ENCODE measurements at regions not wholly inside any gene's neighbourhood (a gene's known extent, or its start where the extent isn't known, plus 50 kb on each side); places are given as distances from the start of the nearest gene placed in this dataset.

DNA sequence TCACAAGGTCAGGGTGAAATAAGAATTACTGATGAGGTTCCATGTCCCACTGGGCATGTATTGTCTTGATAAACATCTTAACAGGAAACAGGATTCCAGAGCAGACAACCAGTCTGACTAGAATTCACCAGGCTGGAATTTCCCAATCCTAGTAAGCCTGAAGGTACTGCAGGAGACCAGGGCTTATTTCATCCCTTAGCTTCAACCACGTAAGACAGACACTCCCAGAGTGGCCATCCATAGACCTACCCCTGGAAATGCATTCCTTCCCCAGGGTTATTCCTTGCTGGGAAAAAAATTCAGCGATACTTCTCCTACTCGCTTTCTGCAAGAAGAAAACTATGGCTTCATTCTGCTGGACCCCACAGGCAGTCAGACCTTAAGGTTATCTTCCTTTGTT, 785.4 kb downstream of the NR2F1-AS1 start:
- DNase-seq (ENCODE audit: low spot score): no peak

DNA sequence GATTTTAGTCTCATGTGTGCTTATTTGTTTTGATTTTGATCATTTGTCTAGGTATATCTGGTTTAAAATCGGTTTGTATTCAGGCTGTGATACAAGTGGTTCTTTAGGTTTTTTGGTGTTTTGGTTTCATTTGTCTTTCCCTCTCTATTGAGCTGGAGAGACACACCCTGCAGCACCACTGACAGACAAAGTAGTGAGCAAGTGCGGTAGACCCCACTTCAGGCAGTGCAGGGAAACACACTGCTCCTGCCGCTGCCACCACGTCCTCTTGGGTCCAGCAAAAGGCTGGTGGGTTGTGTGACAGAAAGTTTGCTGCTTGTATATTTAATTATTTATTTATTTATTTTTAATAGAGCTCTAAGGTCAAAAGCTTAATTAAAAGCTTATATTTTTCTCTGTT, 801.0 kb downstream of the NR2F1-AS1 start:
- no peak for DNase-seq (ENCODE audit: low spot score)

DNA sequence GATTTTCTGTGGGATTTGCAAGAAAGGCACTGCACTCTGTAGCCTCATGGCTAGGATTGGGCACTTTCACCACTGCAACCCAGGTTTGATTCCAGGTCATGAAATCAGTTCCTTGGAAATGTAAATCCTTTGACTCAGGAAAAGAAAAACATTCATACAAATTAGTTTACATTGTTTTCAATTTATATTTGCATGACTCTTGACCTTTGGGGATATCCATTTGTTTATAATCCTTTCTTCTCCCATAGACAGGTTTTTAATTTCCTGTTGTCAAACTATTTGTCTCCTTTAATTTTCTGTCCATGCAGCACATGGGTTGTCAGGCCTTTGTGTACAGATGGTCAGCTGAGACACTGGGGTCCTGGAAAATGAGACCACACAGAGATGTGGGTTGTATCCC, 801.5 kb downstream of the NR2F1-AS1 start:
- DNase-seq (ENCODE audit: low spot score): no peak

DNA sequence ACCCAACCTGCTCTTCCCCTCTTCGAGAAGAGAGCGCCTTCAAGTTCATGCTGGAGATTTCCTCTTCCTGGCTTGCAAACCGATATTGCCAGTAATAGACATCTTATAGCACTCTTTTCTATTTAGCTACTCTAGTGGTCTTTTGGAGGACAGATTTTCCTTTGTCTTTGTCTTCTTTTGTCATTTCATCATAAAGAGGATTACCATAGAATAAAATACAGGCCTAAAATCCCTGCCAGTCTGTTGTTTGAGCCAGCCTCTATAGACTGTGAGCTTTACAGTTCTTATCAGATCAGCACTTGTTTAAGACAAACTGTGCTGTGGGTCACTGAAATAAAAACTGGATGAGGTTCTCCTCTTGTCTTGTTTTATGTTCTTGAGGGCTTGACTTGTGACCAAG, 802.8 kb downstream of the NR2F1-AS1 start:
- no peak for DNase-seq (ENCODE audit: low spot score)

DNA sequence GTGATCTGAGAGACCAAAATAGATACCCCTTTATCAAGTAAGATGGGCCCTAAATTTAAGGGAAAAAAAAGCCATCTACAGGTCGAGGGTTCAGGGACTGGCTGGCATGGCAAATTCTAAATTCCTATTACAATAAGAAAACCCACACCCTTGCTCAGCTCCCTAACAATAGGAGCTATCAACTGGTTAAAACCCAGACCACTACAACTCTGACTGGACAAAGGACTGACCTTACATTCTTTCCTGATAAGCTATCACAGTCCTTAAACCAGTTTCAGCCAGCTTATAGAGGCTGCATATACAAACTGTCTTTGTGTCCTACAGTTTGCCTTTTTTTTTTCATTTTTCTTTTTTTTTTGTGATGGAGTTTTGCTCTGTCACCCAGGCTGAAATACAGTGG, 803.6 kb downstream of the NR2F1-AS1 start:
- DNase-seq (ENCODE audit: low spot score): no peak

DNA sequence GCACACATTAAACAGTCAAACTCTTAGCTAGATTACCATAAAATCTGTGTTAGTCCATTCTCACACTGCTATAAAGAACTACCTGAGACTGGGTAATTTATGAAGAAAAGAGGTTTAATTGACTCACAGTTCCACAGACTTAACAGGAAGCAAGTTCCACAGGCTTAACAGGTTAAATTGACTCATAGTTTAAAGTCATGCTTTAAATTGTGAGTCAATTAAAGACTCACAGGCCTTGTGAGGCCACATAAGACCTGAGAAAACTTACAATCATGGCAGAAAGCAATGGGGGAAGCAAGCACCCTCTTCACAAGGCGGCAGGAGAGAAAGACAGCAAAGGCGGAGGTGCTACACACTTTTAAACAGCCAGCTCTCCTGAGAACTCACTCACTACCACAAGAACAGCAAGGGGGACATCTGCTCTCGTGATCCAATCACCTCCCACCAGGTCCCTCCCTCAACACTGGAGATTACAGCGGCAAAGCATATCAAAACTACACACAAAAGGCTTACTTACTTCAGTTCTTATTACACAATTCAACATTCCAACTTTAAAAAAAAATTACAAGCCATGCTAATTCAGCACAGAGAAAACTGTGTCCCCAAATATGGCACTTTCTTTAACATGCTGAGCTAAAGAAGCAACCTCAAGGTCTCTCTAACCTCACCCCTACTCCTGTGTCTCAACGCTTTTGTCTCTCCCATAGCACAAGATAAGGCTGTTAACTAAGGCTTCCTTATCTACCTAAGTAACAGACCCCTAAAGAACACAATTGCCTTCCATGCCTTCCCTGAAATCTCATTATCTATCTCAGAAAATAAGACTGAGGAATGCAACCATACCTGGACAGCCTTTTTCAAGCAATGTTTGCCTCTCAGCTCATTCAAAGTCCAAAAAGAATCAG, 805.1 kb downstream of the NR2F1-AS1 start:
- DNase-seq (ENCODE audit: low spot score): peak; percentile 9

DNA sequence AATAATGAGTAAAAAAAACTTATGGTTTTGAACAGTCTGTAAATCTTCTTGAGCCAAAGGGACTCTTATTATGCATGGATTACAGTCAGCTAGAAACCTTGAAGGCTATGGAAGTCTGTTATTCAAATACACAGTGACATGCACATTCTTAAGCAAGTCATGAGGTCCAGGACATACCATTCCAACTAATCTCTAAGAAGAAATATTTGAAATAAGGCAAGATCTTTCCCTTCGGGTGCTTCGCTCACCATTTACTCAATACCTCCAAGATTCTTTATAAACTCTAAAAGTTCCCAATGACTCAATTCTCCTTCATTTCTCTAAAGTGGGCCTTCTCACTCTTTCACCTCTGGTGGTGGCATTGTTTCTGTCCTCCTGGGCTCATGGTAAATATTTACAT, 811.0 kb downstream of the NR2F1-AS1 start:
- DNase-seq (ENCODE audit: low spot score): no peak

DNA sequence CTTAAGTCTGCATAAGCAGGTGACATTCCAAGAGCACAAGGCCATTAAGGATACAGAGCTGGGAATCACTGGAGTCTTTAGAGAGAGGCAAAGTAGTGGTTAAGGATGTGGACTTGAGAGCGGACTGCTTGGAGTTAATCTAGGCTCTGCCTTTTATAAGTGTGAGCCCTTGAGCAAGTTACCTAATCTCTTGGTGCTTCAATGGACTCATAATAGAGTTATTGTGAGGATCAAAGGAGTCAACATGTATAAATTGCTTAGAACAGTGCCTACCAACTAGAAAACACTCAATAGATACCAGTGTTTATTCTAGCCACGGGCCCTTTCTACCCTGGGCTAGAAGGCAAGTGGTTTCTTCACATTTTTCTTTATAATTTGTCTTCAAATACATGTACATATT, 819.4 kb downstream of the NR2F1-AS1 start:
- no peak for DNase-seq (ENCODE audit: low spot score)

DNA sequence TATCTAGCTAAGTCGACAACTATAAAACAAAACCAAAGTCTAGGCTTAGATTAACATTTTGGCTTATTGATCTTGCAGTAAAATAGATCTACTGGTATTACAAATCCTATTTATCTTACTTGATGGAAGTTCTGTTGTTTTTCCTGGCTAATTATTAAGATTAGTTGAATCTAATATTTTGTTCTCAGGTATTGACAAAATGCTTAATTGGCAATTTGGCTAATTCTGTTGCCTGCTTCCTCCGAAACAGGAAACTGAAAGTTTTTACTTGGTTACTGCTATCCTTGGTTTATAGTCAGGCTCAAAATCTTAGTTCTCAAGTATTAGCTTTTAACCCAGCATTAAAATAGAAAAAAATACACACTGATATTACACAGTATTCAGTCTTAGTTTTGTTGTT, 820.5 kb downstream of the NR2F1-AS1 start:
- no peak for DNase-seq (ENCODE audit: low spot score)

DNA sequence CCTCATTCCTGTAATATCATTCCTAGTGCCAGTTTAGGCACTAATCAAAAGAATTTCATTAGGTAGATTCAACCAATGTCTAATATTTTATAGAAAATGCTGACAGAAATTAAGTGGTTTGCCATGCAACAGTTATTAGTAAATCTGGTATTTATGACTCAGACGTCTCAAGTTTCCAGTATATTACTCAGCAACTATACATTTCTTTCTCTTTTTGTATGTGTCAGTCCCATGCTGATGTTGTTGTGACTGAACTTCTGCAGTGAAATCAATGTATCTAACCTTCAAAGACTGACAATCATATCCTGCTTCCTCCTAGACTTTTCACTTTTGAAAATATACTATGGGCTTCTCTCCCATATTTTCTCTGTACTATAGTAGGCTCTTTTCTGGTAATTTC, 822.5 kb downstream of the NR2F1-AS1 start:
- peak; percentile 16 for DNase-seq (ENCODE audit: low spot score)

DNA sequence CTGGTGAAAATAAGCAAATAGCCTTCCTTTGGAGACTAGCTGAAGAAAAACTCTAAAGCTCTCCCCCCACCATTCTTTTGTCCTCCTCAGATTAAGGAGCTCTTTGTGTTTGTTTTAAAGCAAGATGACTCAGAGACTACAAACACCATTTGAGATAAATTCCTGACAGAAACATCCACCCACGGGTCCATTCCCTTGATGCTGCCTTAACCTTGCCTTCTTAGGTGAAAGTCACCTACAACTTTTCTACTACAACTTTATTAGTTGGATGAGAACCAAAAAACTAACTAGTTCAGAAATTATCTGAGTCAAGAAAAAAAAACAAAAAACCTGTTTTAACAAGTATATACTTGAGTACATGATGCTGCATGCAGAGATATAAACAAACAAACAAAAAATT, 831.1 kb downstream of the NR2F1-AS1 start:
- peak; percentile 41 for DNase-seq (ENCODE audit: low spot score)

DNA sequence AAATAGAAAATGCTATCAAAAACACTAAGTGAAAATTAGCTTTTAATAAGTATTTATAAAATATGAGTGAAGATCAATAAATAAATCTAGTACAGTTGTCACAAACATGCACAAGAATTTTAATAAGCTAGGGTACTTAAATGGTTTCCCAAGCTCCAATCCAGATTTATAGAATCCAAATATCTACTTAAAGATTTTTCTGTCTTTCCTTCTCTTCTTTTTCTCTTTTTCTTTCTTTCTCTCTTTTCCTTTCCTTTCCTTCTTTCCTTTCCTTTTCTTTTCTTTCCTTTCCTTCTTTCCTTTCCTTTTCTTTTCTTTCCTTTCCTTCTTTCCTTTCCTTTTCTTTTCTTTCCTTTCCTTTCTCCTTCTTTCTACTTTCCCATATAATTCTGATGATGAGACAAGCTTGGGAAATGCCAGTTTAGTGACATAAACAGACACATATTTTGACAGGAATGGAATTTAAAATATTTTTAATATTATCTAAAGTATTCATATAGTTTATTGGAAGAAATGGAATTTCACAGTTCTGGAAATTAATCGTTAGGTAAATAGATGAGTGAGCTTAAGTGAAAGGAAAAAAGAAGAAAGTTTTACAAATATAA, 832.8 kb downstream of the NR2F1-AS1 start:
- no peak for DNase-seq (ENCODE audit: low spot score)

DNA sequence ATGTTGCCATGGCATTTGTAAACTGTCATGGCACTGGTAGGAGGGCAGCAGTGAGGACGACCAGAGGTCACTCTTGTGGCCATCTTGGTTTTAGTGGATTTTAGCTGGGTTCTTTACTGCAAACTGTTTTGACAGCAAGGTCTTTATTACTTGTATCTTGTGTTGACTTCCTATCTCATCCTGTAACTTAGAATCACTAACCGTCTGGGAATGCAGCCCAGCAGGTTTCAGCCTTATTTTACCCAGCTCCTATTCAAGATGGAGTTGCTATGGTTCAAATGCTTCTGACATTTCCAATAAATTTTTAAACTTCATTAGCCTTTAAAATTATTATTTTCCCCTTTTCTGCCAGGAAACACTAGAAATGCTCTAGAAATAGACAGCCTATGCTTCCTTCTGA, 839.1 kb downstream of the NR2F1-AS1 start:
- no peak for DNase-seq (ENCODE audit: low spot score)

DNA sequence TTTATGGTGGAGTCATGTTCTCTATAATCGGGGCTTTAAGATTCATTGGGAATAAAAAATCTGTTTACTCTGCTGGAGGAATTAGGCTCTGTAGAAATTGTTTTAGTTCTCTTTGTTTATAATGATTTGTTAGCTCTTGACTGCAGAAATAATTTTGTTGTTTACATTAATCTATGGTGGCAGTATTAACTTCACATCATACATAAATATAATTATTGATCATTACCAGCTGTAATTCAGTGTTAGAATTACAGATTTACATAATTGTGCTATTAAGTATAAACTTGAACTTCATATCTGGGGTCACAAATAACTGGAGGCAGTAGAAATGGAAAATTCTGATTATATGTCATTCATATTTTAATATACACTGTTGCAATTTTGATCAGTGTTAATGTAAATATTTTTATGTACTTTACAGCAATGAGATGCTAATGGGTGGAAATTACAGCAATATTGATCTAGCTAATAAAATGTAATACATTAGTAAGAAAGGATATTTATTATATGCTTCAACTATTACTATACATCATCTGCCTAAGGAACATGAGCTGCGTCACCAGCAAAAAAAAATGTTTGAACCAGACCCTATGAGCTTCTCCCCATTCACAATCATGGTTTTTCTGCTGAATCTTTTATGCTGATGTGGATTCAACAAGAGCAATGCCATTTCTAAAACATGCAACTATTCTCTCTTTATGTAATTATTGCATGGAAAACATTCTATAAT, 846.6 kb downstream of the NR2F1-AS1 start:
- DNase-seq (ENCODE audit: low spot score): no peak

DNA sequence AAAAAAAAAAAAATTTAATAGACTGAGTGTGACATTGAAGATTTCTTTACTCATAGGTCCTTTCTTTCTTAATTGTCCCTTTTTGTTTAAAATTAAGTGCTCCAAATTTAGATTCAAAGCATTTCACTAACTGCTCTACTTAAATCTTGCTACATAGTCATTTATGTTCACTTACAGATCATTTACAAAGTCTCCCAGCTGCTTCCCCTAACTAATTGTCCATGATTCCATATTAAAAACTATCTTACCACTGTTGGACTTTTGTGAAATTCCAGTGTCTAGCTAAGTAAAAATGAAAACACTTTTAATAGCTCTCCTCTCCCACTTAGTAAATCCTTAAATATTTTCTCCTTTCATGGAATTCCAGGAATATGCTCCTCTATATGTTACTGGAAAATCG, 850.5 kb downstream of the NR2F1-AS1 start:
- no peak for DNase-seq (ENCODE audit: low spot score)

DNA sequence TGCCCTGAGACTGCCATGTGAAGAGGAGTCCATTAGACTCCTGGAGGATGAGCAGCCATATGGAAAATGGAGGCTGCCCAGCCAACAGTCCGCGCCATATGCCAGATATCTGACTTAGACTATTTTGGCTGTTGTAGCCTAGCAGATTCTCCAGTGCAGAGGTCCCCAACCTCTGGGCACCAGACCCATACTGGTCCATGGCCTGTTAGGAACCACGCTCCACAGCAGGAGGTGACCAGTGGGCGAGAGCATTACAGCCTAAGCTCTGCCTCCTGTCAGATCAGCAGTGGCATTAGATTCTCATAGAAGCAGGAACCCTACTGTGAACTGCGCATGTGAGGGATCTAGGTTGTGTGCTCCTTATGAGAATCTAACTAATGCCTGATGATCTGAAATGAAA, 851.9 kb downstream of the NR2F1-AS1 start:
- DNase-seq (ENCODE audit: low spot score): no peak

DNA sequence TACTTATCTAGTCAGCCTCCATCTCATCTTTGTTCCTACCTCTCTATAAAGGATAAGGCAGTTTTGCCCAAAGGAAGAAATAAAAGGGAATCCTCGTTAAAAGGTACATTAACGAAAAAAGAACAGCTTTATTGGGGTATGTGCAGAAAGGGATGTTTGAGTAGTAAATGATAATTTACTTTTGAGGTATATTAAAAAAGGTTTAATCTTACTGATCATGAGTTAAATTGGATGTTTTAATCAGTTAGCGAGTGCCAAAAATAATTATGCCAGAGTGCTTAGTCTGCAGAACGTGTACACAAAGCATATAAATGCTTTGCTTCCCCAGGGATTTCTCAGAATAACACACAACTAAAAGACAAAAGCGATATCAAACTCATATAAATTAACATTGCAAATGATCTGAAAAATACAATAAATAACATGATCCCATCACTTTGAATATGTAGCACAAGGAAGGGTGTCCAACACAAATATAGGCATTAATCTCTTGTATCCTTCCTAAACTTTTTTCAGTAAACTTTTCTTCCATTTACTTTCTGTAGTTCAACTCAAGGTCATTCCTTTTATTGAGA, 865.0 kb downstream of the NR2F1-AS1 start:
- DNase-seq (ENCODE audit: low spot score): no peak

DNA sequence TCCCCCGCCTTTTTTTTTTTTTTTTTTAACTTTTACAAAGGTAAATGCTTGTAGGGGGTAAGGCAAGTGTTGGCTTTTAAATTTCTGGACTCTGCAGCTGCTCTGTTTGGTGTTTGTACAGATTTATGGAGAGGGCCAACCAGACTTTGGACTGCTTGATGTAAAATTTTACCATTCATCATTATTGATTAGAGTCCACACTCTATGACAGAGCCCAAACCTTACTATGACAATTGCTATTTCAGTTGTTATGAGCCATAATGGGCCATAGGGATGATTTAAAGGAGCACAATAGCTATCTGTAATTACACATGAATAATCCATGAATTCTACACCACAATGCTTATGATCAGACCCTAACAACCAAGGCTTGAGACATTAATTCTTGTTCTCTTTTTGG, 867.2 kb downstream of the NR2F1-AS1 start:
- no peak for DNase-seq (ENCODE audit: low spot score)

DNA sequence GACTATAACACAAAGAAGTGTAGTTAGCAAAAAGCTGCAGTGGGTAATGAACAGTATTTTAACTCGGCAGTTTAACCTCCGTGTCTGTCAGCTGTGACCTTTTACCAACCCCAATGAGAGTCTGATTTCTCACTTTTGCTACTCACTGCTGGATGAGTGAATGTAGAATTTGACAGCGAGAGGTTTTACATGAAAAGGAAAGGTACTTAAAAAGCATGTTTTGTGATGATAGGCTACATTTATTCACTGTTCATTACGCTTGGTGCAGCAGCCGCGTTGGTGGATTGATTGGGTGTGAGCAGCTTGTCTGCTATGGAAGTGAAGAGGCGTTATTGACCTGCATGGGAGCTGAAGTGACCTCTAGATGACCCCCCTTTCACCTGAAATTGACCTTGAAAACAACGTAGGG, 867.7 kb downstream of the NR2F1-AS1 start:
- no peak for DNase-seq (ENCODE audit: low spot score)

DNA sequence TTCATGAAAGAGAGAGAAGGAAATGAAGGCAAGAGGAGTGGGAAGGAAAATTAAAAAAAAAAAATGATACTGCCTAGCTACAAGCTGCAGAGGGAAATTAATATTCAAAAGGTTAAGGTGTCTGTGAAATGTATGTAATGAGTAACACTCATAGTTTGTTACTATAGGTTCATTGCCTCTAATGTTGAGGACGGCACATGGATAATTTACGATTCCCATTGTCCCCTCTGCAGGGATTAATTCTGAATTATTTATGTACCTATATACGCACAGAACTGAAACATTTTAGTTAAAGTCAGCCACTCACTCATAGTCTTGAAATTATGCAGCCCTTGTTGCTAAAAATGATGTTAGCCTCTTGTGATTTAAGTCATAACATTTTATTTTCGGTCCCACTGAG, 869.1 kb downstream of the NR2F1-AS1 start:
- no peak for DNase-seq (ENCODE audit: low spot score)

DNA sequence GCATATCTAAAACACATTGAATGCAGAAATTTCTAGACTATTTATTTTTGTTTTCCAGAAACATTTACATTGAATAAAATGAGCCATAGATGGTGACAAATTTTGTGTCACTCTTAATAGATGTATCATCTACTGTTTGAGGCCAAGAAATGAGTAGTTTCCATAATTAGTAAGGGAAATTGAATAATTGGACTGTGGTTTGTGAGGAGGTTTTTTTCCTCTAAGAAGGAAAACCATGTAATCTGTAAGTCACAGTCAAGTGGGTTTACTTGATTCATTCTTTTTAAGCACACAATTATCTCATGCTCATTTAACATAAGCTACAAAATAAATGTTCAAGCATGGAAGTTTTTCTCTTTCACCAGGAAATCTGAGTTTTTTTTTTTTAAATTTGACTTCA, 876.4 kb downstream of the NR2F1-AS1 start:
- no peak for DNase-seq (ENCODE audit: low spot score)

DNA sequence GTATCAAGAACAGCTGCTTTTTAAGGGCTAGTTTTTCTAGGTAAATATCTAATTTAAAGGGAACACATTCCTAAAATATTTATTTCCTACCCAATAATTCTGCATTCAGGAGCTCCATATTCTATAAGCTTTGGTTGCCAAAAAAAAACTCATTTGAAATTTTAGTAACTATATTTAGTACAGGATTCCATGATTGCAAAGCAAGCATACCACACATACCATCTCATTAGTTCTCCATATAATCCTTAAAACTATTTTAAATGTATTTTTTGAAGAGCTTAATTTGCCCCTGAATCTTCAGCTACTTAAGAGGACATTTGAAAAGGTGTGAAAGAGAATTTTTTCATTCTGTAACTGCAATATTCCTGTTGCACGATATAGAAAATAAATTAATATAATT, 877.0 kb downstream of the NR2F1-AS1 start:
- no peak for DNase-seq (ENCODE audit: low spot score)

Data from A172 (cell line).